ENCODE measurements at regions not wholly inside any gene's neighbourhood (a gene's known extent, or its start where the extent isn't known, plus 50 kb on each side); places are given as distances from the start of the nearest gene placed in this dataset.

- no peak for TF ChIP-seq PATZ1 (CRISPR knock-in tag; IDR thresholded peaks at IDR 0.05; ENCODE audit: borderline replicate concordance)
- TF ChIP-seq CREB5 (CRISPR knock-in tag; IDR thresholded peaks at IDR 0.05; ENCODE audit: low read depth) = no peak
- TF ChIP-seq BACH2 (CRISPR knock-in tag; IDR thresholded peaks at IDR 0.05; ENCODE audit: borderline replicate concordance) = no peak
- no peak for TF ChIP-seq ZFP30 (CRISPR knock-in tag; IDR thresholded peaks at IDR 0.05)
- TF ChIP-seq SNAI2 (CRISPR knock-in tag; IDR thresholded peaks at IDR 0.05) = no peak
- no peak for TF ChIP-seq ZFP3 (CRISPR knock-in tag; IDR thresholded peaks at IDR 0.05)
- TF ChIP-seq PPARA (CRISPR knock-in tag; IDR thresholded peaks at IDR 0.05; ENCODE audit: borderline replicate concordance) = no peak
- TF ChIP-seq GLIS3 (CRISPR knock-in tag; IDR thresholded peaks at IDR 0.05) = no peak
- no peak for TF ChIP-seq CSRNP3 (CRISPR knock-in tag; IDR thresholded peaks at IDR 0.05)
Measured at GRCh38 chr1:195789321-195789720, 818.9 kb downstream of the KCNT2 start.
